ENCODE measurements at regions not wholly inside any gene's neighbourhood (a gene's known extent, or its start where the extent isn't known, plus 50 kb on each side); places are given as distances from the start of the nearest gene placed in this dataset.

GRCh38 chr10:44835300-44835699 lies 75.8 kb upstream of the TMEM72 start:
- no peak for DNase-seq
- intact Hi-C loops (cut with DNase I): no loop called here

- intact Hi-C loops (cut with DNase I): no loop called here
Measured at GRCh38 chr10:44843484-44843883, 67.7 kb upstream of the TMEM72 start.

DNA sequence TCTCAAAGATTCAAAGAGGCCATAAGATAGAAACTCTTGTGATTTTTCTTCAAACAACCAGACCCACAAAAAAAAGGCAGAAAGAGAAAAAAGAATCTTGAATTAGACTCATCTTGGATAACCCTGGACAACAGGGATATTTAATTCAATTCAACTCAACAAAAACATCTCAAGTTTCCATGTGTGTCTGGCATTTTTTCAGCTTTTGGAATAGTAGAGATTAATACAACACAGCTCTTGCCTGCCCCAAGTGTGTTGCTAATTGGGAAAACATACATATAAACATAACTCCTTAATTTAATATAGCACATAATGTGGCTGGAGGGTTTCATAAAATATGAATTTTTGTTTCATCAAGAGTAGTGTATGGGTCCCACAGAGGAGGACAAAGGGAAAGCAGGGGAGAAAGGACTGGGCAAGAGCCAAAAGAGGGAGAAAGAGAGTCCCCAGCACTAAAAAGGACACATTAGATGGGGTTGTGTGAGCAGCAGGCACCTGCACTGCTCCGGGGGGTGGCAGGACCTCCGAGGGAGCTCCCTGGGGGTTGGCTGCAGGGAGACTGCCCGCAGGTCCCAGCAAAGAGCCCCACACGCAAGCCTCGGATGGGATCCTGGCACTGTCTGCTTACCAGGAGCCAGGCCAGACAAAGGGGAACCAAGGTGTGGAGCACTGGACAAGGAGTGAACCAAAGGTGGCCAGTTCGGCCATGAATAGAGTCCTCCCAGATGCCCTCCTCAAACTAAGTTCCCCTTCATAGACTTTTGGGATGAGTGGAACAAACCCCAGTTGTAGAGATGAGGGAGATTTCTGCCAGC lies 65.6 kb upstream of the TMEM72 start:
- no peak for DNase-seq
- intact Hi-C loops (cut with DNase I): no loop called here

More at GRCh38 chr10:44843484-44843883, 67.7 kb upstream of the TMEM72 start:
- DNase-seq: no peak

DNA sequence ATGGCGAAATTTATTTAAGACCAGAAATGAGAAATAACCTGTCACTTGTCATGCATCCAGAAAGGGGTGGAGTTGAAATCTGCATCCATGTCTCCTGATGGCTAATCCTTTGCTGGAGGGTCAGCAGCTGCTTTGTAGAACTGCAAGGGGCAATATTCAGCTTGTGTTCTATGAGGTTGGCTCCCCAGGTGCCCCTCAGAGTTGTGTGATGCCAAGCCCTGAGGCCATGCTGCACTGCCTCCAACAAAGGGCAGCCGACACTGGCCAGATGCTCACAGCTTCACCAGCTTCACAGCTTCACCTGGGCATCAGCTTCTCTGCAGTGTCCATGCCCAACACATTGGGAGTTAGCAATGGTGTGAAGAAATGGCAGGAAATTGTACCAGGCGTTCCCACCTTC lies 64.0 kb upstream of the TMEM72 start:
- no peak for DNase-seq
- intact Hi-C loops (cut with DNase I): no loop called here

DNA sequence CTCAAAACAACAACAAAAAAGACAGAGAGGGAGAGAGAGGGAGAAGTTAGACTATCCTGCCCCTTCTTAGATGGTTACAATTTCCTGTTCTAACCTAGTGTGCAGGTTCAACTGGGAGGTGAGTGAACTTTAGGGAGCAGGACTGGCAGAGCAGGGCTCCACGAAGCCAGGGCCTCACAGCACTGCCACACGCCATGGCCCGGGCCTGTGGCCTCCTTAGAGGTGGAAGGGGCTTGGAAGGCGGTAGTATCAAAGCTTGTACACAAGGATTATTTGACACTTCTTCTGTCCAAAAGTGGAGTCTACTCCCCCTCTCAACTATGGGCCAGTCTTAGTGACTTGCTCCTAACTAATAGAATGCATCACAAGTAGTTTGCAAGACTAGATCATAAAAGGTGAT lies 62.9 kb upstream of the TMEM72 start:
- intact Hi-C loops (cut with DNase I): no loop called here
- DNase-seq: no peak

DNA sequence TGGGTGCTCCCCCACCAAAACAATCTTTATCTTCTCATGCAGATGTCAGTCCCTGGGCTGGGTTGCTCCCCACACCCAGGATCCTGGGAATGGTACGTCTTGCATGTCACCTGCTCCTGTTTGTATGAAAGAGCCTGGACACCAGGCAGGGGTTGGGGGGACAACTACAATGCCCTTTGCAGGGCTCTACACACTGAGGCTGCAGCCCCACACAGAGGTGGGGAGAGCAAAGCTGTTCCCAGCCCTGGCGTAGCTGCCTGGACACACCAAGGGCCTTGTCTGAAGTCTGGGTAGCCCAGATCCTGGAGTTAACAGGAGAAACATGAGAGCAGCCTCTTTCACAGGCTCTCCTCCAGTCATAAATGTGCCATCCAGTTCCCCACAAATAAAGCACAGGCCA lies 61.2 kb upstream of the TMEM72 start:
- intact Hi-C loops (cut with DNase I): no loop called here
- no peak for DNase-seq

- DNase-seq: no peak
- intact Hi-C loops (cut with DNase I): no loop called here
Measured at GRCh38 chr10:44850356-44850934, 60.7 kb upstream of the TMEM72 start.

- intact Hi-C loops (cut with DNase I): no loop called here
- no peak for DNase-seq
Measured at GRCh38 chr10:44851413-44851812, 59.7 kb upstream of the TMEM72 start.

GRCh38 chr10:44851881-44852280 lies 59.3 kb upstream of the TMEM72 start:
- DNase-seq: peak in 1 of 10 donors; percentile 79
- intact Hi-C loops (cut with DNase I): no loop called here

- DNase-seq: no peak
- intact Hi-C loops (cut with DNase I): no loop called here
Measured at GRCh38 chr10:44853148-44853734, 57.9 kb upstream of the TMEM72 start.

DNA sequence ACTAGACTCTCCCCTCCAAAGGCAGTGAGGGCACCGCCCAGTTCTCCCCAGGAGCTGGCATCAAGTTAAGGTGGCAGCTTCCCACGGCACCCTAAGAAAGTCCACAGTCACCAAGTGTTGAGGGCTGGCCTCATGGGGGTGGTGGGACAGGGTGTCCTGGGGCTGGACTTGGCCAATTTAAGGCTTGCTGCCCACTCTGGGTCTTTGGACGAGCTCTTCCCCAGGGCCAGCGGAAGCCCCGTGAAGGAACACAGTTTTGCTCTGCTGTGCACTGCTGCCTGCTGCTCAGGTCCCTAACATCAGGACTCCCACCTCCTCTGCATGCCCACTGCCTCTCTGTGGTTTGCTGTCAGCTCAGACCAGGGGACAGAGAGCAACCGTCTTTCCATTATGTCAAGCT lies 57.3 kb upstream of the TMEM72 start:
- no peak for DNase-seq
- intact Hi-C loops (cut with DNase I): no loop called here

DNA sequence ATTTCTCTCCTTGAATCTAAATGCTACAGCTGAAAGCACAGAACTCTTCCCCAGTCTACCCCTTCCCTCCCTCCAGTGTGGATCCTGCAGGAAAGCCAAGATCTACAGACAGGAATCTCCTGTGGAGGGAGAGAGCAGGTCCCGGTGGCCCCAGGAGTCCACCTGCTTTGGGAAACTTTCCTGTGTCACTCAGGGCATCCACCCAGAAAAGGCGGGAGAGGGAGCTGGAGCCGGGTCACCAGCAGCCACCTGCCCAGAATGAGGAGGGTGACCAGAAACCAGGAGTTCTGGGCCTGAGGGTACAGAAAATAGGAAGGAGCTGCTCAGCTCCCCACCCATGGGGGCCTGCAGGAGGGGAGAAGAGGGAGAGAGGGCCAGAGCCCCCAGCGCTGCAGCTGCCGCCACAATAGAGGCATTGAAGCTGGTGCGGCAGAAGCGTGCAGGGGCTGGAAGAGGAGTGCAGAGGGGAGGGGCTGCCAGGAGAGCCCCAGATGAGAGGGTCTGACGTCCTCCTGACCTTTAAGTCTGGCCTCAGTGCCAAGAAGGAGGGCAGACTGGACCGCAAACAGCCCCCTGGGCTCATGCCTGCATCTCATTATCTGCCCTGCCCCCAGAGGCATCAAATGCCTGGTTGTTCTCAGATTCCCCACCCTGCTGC lies 56.3 kb upstream of the TMEM72 start:
- DNase-seq: peak in 2 of 10 donors; percentile 38 to 52
- intact Hi-C loops (cut with DNase I): no loop called here

GRCh38 chr10:44856696-44857095 lies 54.4 kb upstream of the TMEM72 start:
- intact Hi-C loops (cut with DNase I): no loop called here
- DNase-seq: no peak

DNA sequence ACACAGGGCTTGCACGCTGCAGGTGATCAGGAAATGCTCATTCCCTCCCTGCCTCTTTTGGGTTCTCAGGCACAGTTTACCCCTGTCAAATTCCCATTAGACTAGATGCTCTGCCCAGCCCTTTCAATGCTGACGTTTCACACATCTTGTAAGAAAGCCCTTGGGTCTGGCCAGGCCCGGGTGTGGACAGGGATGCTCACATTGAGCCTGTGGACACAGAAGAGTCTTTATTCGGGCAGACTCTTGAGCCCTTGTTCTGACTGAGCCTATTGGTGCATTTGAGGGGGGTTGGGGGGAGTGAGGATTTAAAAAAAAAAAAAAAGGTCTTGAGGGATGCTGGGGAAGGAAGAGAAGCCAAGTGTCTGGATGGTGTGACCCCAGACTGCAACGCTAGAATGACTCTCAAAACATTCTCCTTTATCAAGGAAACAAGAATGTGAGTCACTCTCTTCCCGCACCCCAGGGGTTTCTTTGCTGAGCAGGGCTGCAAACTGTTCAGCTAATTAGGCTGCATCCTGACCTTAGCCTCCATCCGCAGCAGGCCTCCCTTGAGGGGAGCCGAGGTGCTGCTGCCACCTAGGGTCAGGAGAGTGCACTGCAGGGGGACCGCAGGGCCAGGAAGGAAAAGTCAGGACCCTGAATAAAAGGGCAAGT lies 53.6 kb upstream of the TMEM72 start:
- DNase-seq: peak in 9 of 10 donors; percentile 46 to 93 (median 65)
- intact Hi-C loops (cut with DNase I): no loop called here

- no peak for DNase-seq
- intact Hi-C loops (cut with DNase I): no loop called here
Measured at GRCh38 chr10:44858017-44858371, 53.1 kb upstream of the TMEM72 start.

DNA sequence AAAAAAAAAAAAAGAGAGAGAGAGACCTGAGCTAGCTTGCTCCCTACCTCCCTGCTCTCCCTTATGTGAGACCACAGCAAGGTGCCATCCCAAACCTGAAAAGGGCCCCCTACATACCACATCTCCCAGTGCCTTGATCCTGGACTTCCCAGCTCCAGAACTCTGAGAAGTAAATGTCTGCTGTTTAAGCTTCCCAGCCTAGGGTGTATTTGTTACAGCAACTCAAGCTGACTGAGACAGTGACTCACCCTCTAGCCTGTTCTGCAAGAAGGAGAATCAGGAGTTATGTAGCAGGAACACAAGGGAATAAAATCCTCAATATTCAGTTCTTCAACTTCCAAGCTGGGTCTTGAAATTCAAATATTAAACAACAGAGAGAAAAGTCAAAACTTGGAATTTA lies 52.1 kb upstream of the TMEM72 start:
- intact Hi-C loops (cut with DNase I): no loop called here
- no peak for DNase-seq

GRCh38 chr10:44859546-44860285 lies 51.4 kb upstream of the TMEM72 start:
- intact Hi-C loops (cut with DNase I): loop anchor here (5.0 kb wide), 1 partner anchor 472 kb away; the partner anchor contains the start of gene CXCL12
- peak in 1 of 10 donors; percentile 35 for DNase-seq

DNA sequence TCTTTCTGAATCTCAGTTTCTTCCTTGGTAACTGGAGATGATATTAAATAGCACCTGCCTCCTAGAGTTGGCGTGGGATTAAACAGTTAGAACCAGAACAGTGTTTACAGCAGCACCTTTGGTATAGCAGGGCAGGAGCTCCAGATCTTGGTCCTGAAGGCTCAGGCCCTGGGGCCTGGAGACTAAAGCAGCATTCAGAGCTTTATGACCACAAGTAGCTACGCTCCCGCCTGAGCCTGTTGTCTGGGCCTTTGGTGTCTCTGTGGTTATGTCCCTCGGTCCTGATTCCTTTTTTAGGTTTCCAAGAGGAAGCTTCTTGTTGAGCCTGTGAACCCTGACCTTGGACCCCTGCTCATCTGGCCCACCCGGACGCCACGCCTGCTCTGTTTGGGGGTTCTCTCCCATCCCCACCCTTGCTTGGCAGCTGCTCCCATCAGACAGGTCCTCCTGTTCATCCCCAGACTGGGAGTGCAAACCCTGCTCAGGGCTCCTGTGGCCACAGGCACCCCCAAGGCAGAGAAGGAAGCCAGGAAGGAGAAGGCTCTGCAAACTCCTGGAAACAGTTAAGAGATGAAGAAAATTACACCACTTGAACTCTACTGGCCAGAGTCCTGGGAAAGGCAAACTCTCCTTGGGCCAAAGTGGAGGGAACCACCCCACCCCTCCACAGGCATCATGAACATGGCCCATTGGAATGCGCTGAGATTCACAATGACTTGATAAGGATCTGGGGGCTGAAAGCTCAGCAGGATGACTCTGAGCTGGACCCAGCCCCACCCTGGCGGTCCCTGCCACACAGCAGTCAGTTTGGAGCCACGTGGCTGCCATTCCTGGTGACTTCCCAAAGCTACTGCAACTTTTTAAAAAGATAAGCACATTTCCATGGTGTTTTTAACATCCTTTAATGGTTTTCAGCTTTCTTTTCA lies 50.1 kb upstream of the TMEM72 start:
- intact Hi-C loops (cut with DNase I): loop anchor here (5.0 kb wide), 1 partner anchor 474 kb away; the partner anchor contains the start of gene CXCL12
- DNase-seq: no peak
